ENCODE measurements at regions not wholly inside any gene's neighbourhood (a gene's known extent, or its start where the extent isn't known, plus 50 kb on each side); places are given as distances from the start of the nearest gene placed in this dataset.
"Not testable (repeated sequence)": the region's sequence is repeated elsewhere in the genome, so short reads cannot be mapped to it uniquely, and the experiment has no call there.

- no peak for DNase-seq (ENCODE audit: low read depth in 1 of 2, low spot score in 2 of 2)
- Histone ChIP-seq H3K27ac (no peak overlapping the region), H3K9me3 (replicated peaks) (no peaks in the 10 kb centered on the region; the same call in 1 of the 2 replicates), H3K4me1 (replicated peaks) (no peaks in the 10 kb centered on the region), H3K36me3 (no peaks in the 10 kb centered on the region), H3K27me3 (replicated peaks) (no peaks in the 10 kb centered on the region), H3K4me3 (no peak overlapping the region)
These were observed 366.6 kb upstream of the RPS23 start for GRCh38 chr5:82644766-82645165.

- Histone ChIP-seq H3K36me3 (no peaks in the 10 kb centered on the region), H3K27ac (no peak overlapping the region), H3K9me3 (replicated peaks) (no peaks in the 10 kb centered on the region; the same call in 1 of the 2 replicates), H3K4me3 (no peak overlapping the region), H3K27me3 (replicated peaks) (no peaks in the 10 kb centered on the region), H3K4me1 (replicated peaks) (no peaks in the 10 kb centered on the region)
- no peak for DNase-seq (ENCODE audit: low read depth in 1 of 2, low spot score in 2 of 2)
These were observed 366.1 kb upstream of the RPS23 start for GRCh38 chr5:82644229-82644628.

GRCh38 chr5:82642313-82642712, 364.2 kb upstream of the RPS23 start:
- DNase-seq (ENCODE audit: low read depth in 1 of 2, low spot score in 2 of 2), result no peak
- Histone ChIP-seq H3K4me1 (replicated peaks) (no peaks in the 10 kb centered on the region), H3K27me3 (replicated peaks) (no peaks in the 10 kb centered on the region), H3K4me3 (no peak overlapping the region), H3K9me3 (replicated peaks) (no peaks in the 10 kb centered on the region; the same call in 1 of the 2 replicates), H3K36me3 (no peaks in the 10 kb centered on the region), H3K27ac (no peak overlapping the region)

GRCh38 chr5:82641331-82642003, 363.3 kb upstream of the RPS23 start:
- H3K27me3 ChIP-seq (replicated peaks), result no peaks in the 10 kb centered on the region
- H3K4me3 ChIP-seq, result no peak overlapping the region
- no peak overlapping the region for H3K27ac ChIP-seq
- DNase-seq (ENCODE audit: low read depth in 1 of 2, low spot score in 2 of 2), result peak in 1 of 2 experiments; percentile 48
- no peaks in the 10 kb centered on the region for H3K36me3 ChIP-seq
- H3K4me1 ChIP-seq (replicated peaks), result no peaks in the 10 kb centered on the region
- H3K9me3 ChIP-seq (replicated peaks), result no peaks in the 10 kb centered on the region; the same call in 1 of the 2 replicates

- Histone ChIP-seq H3K4me3 (no peak overlapping the region), H3K27me3 (replicated peaks) (no peaks in the 10 kb centered on the region), H3K4me1 (replicated peaks) (no peaks in the 10 kb centered on the region; the same call in 1 of the 2 replicates), H3K36me3 (no peaks in the 10 kb centered on the region), H3K9me3 (replicated peaks) (no peaks in the 10 kb centered on the region; the same call in 1 of the 2 replicates), H3K27ac (no peak overlapping the region)
- no peak for DNase-seq (ENCODE audit: low read depth in 1 of 2, low spot score in 2 of 2)
These were observed 362.8 kb upstream of the RPS23 start for GRCh38 chr5:82640916-82641315.

GRCh38 chr5:82639393-82640144, 361.4 kb upstream of the RPS23 start:
- Histone ChIP-seq H3K4me3 (no peak overlapping the region), H3K36me3 (no peaks in the 10 kb centered on the region), H3K9me3 (replicated peaks) (no peaks in the 10 kb centered on the region; the same call in 1 of the 2 replicates), H3K4me1 (replicated peaks) (peaks cover 7% of the 10 kb centered on the region), H3K27ac (no peak overlapping the region), H3K27me3 (replicated peaks) (no peaks in the 10 kb centered on the region)
- DNase-seq (ENCODE audit: low read depth in 1 of 2, low spot score in 2 of 2), result no peak

- Histone ChIP-seq H3K4me1 (replicated peaks) (peaks cover 7% of the 10 kb centered on the region), H3K27me3 (replicated peaks) (no peaks in the 10 kb centered on the region), H3K36me3 (no peaks in the 10 kb centered on the region), H3K27ac (no peak overlapping the region), H3K4me3 (no peak overlapping the region), H3K9me3 (replicated peaks) (no peaks in the 10 kb centered on the region)
- DNase-seq (ENCODE audit: low read depth in 1 of 2, low spot score in 2 of 2), result no peak
These were observed 358.4 kb upstream of the RPS23 start for GRCh38 chr5:82636591-82636990.

- Histone ChIP-seq H3K27me3 (replicated peaks) (no peaks in the 10 kb centered on the region), H3K36me3 (no peaks in the 10 kb centered on the region), H3K4me3 (no peak overlapping the region), H3K9me3 (replicated peaks) (no peaks in the 10 kb centered on the region), H3K27ac (no peak overlapping the region), H3K4me1 (replicated peaks) (peaks cover 7% of the 10 kb centered on the region)
- peak in 1 of 2 experiments; percentile 45 for DNase-seq (ENCODE audit: low read depth in 1 of 2, low spot score in 2 of 2)
These were observed 357.6 kb upstream of the RPS23 start for GRCh38 chr5:82635561-82636288.

- no peak for DNase-seq (ENCODE audit: low read depth in 1 of 2, low spot score in 2 of 2)
- no peaks in the 10 kb centered on the region for H3K27me3 ChIP-seq (replicated peaks)
- H3K36me3 ChIP-seq, result no peaks in the 10 kb centered on the region
- 0 out of 2 replicates have a peak, but pooled peaks cover 5% of the 10 kb centered on the region for H3K4me1 ChIP-seq (replicated peaks)
- H3K4me3 ChIP-seq, result no peak overlapping the region
- no peak overlapping the region for H3K27ac ChIP-seq
- H3K9me3 ChIP-seq (replicated peaks), result no peaks in the 10 kb centered on the region; the same call in 1 of the 2 replicates
These were observed 350.3 kb upstream of the RPS23 start for GRCh38 chr5:82628364-82628910.

GRCh38 chr5:82626905-82627591, 348.9 kb upstream of the RPS23 start:
- H3K27ac ChIP-seq; DNase-seq (ENCODE audit: low read depth in 1 of 2, low spot score in 2 of 2); H3K36me3 ChIP-seq; H3K4me3 ChIP-seq; H3K27me3 ChIP-seq (replicated peaks); H3K9me3 ChIP-seq (replicated peaks): not testable (repeated sequence)
- H3K4me1 ChIP-seq (replicated peaks), result peaks cover 11% of the 10 kb centered on the region

GRCh38 chr5:82626012-82626411, 347.9 kb upstream of the RPS23 start:
- DNase-seq (ENCODE audit: low read depth in 1 of 2, low spot score in 2 of 2); H3K9me3 ChIP-seq (replicated peaks); H3K27ac ChIP-seq; H3K36me3 ChIP-seq; H3K4me3 ChIP-seq: not testable (repeated sequence)
- peaks cover 21% of the 10 kb centered on the region for H3K4me1 ChIP-seq (replicated peaks)
- H3K27me3 ChIP-seq (replicated peaks), result peaks cover 10% of the 10 kb centered on the region

GRCh38 chr5:82624062-82624461, 345.9 kb upstream of the RPS23 start:
- no peak overlapping the region for H3K4me3 ChIP-seq
- peaks cover 14% of the 10 kb centered on the region for H3K27me3 ChIP-seq (replicated peaks)
- no peak for DNase-seq (ENCODE audit: low read depth in 1 of 2, low spot score in 2 of 2)
- no peak overlapping the region for H3K27ac ChIP-seq
- H3K9me3 ChIP-seq (replicated peaks), result no peaks in the 10 kb centered on the region; the same call in 1 of the 2 replicates
- no peaks in the 10 kb centered on the region for H3K36me3 ChIP-seq
- H3K4me1 ChIP-seq (replicated peaks), result peaks cover 21% of the 10 kb centered on the region

Measured in SJSA1 (cell line).